ENCODE measurements at regions not wholly inside any gene's neighbourhood (a gene's known extent, or its start where the extent isn't known, plus 50 kb on each side); places are given as distances from the start of the nearest gene placed in this dataset.

DNA sequence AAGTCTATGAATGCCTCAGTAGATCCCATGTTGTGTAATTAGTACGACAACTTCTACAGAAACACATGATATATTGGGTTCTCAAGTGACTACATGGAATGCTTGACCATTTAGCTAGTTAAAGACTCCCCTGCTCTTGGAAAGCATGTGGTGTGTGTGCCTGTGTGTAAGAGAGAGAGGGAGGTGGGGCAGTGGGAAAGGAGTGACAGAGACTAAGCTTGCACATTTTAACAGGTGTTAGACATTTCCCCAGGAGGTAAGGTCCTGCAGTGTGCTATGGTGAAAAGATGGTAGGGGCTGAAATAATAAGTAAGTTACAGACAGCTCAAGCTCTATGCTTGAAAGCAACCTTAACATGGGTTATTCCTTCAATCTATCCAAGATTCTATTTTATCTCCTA is 241.7 kb upstream of the GHITM start:
- Histone ChIP-seq H3K4me1 (no peaks in the 10 kb centered on the region), H3K4me3 (replicated peaks in 1 of 3) (no peak overlapping the region), H3K27me3 (no peaks in the 10 kb centered on the region), H3K9me3 (no peaks in the 10 kb centered on the region), H3K36me3 (no peaks in the 10 kb centered on the region), H3K27ac (no peak overlapping the region)
- intact Hi-C loops (cut with DNase I), result no loop called here
- no peak for DNase-seq
- no peak for TF ChIP-seq CTCF (IDR thresholded peaks at IDR 0.05)
- no peak for TF ChIP-seq POLR2A (IDR thresholded peaks at IDR 0.05)
- WGBS, 2 donors, result 64 to 78% methylated on average over 1 of the region's 1 CpG

GRCh38 chr10:83908506-83908905 is 230.8 kb upstream of the GHITM start:
- WGBS, 2 donors, result 22 to 30% methylated on average over 2 of the region's 2 CpGs

DNA sequence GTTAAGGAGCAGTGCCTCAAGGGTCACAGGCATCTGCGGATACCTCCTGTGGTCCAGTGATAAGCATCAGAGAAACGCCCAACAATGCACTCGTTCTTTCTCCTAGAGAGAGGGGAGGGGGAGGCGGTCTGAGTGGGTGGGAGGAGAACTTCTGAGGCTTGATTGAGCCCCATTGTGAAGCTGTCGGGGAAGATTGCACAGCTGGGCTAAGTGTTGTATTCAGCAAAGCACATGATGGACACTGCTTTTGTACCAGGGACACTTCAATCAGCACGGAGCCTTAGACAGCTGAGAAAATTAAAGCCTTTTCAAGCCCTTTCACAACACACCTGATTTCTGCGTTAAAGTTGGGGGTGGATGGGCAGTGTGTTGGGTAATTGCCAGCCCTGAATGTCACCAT is 230.3 kb upstream of the GHITM start:
- H3K9me3 ChIP-seq, result no peaks in the 10 kb centered on the region
- H3K4me1 ChIP-seq, result peaks cover 0 to 10% of the 10 kb centered on the region in 2 donors
- DNase-seq, result peak in 1 of 2 donors; percentile 23
- no peaks in the 10 kb centered on the region for H3K27me3 ChIP-seq
- WGBS, 2 donors, result 14 to 29% methylated on average over 6 of the region's 7 CpGs
- TF ChIP-seq POLR2A (IDR thresholded peaks at IDR 0.05) (no peak), CTCF (IDR thresholded peaks at IDR 0.05) (no peak)
- H3K4me3 ChIP-seq (replicated peaks in 1 of 3), result no peak overlapping the region
- H3K27ac ChIP-seq, result no peak overlapping the region
- intact Hi-C loops (cut with DNase I), result no loop called here
- no peaks in the 10 kb centered on the region for H3K36me3 ChIP-seq

More at GRCh38 chr10:83908506-83908905, 230.8 kb upstream of the GHITM start:
- Histone ChIP-seq H3K36me3 (no peaks in the 10 kb centered on the region), H3K4me3 (replicated peaks in 1 of 3) (no peak overlapping the region), H3K9me3 (no peaks in the 10 kb centered on the region), H3K27me3 (no peaks in the 10 kb centered on the region), H3K27ac (no peak overlapping the region), H3K4me1 (peaks cover 0 to 10% of the 10 kb centered on the region in 2 donors)
- DNase-seq, result peak; percentile 13 to 24
- intact Hi-C loops (cut with DNase I), result no loop called here
- TF ChIP-seq POLR2A (IDR thresholded peaks at IDR 0.05), result no peak
- no peak for TF ChIP-seq CTCF (IDR thresholded peaks at IDR 0.05)

DNA sequence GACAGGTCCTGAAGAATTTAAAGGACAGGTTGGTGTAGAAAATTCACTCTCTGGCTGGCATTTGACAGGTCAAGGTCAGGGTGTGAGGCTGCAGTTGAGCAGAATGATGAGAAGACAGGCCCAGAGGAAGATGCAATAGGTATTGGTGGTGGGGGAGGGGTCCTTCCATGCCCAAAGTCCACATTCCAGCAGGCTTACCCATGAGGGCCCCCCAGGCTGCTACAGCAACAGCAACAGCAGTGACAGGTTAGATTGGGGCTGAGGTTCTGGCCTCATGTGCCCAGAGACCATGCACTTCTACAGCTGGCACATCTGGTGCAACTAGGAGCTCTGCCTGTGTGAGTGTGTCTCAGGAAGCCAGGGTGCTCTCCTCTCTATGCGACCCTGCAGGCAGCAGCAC is 223.5 kb upstream of the GHITM start:
- Histone ChIP-seq H3K27me3 (no peaks in the 10 kb centered on the region), H3K27ac (no peak overlapping the region), H3K4me3 (replicated peaks in 1 of 3) (no peak overlapping the region), H3K4me1 (no peaks in the 10 kb centered on the region), H3K36me3 (no peaks in the 10 kb centered on the region), H3K9me3 (no peaks in the 10 kb centered on the region)
- TF ChIP-seq POLR2A (IDR thresholded peaks at IDR 0.05), result no peak
- TF ChIP-seq CTCF (IDR thresholded peaks at IDR 0.05), result no peak
- no peak for DNase-seq
- WGBS, 2 donors, result 60% methylated on average over 1 of the region's 1 CpG; no CpG with 5 or more reads in 1 of the 2 donors
- intact Hi-C loops (cut with DNase I), result no loop called here

DNA sequence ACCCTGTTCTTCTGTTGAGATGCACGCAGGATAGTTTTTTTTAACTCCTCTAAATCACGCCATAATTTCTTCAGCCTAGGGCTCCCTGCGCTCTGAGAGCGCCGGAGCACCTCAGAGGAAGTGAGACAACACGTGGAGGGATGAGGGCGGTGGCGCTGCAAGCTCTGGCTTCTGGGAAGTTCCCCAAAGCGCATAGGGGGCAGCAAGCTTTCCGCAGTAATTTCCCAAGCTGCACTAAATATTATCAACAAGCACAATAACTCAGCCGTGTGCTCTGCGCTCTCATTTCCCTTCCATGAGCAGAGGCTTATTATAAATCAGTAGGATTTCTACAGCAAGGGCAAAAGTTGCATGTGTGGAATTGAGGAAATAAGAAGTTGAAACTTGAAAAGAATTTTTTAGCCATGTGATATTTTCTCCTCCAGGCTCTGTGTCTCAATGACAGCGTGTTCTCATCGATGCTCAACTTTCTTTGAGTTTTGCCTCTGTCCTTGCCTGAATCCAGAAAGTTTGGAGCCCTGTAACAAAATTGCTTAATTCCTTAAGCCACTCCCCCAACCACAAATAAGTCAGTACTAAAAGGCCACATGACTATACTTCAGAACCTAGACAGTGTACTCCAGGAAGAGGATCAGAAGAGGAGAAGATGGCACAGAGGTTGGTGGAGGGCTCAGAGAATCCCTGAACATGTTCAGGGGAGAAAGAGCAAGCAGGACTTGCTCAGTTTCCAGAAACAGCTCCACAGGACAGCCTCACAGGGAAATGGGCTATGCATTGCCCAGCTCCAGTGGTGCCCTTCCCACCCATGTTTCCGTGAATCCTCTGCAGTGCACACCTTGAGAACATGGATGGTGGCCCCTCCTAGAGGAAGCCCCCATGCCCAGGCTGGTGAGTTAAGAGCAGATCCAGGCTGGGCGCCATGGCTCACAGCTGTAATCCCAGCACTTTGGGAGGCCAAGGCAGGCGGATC is 221.5 kb upstream of the GHITM start:
- no peaks in the 10 kb centered on the region for H3K9me3 ChIP-seq
- whole genome bisulfite sequencing, 2 donors, result 43% methylated on average over 17 of the region's 17 CpGs
- no peaks in the 10 kb centered on the region for H3K4me1 ChIP-seq
- intact Hi-C loops (cut with DNase I), result no loop called here
- no peaks in the 10 kb centered on the region for H3K36me3 ChIP-seq
- H3K4me3 ChIP-seq (replicated peaks in 1 of 3), result no peak overlapping the region
- H3K27me3 ChIP-seq, result no peaks in the 10 kb centered on the region
- peak; percentile 23 to 30 for DNase-seq
- TF ChIP-seq POLR2A (IDR thresholded peaks at IDR 0.05) (no peak), CTCF (IDR thresholded peaks at IDR 0.05) (peak in 2 of 6 experiments; percentile 25 to 39)
- no peak overlapping the region for H3K27ac ChIP-seq

Measured in thyroid gland (tissue), 4 donors.